Left ventricle myocardium superior (tissue), 1 donor: ENCODE measurements at regions not wholly inside any gene's neighbourhood (a gene's known extent, or its start where the extent isn't known, plus 50 kb on each side); places are given as distances from the start of the nearest gene placed in this dataset.

ENCODE experiments used
- ATAC-seq: fragments of 200-7000 bp; cut with Tn5 transposase; one replicate; pipeline ENCODE4 v1.9.1; 2020; ENCODE audit warnings: mild to moderate bottlenecking, moderate library complexity
- DNase-seq: peaks from one replicate; pipeline ENCODE4 v3.0.0-alpha.2; 2020
- intact Hi-C: fragments of 100-400 bp; cut with micrococcal nuclease; formaldehyde crosslinking; loops from one replicate; pipeline ENCODE4 v1.11.0; 2022
- donor health status: DM: no; HTN: yes; CAD: no; lungs with severe emphysema.

GRCh38 chr4:20351360-20352162 is 99.9 kb downstream of the SLIT2 start:
- no peak for ATAC-seq
- DNase-seq, result no peak
- intact Hi-C loops, result no loop called here

GRCh38 chr4:20352163-20352431 is 100.4 kb downstream of the SLIT2 start:
- intact Hi-C loops, result no loop called here
- no peak for ATAC-seq
- DNase-seq, result no peak

GRCh38 chr4:20353646-20354045 is 101.9 kb downstream of the SLIT2 start:
- DNase-seq (no peak), ATAC-seq (no peak)
- intact Hi-C loops, result no loop called here

- intact Hi-C loops, result no loop called here
Measured at GRCh38 chr4:20354120-20354519, 102.4 kb downstream of the SLIT2 start.

GRCh38 chr4:20356565-20356964 is 104.9 kb downstream of the SLIT2 start:
- DNase-seq (no peak), ATAC-seq (no peak)
- intact Hi-C loops, result no loop called here

More at GRCh38 chr4:20354120-20354519, 102.4 kb downstream of the SLIT2 start:
- ATAC-seq (no peak), DNase-seq (no peak)

- intact Hi-C loops, result no loop called here
- DNase-seq, result no peak
- ATAC-seq, result no peak
Measured at GRCh38 chr4:20358110-20358509, 106.4 kb downstream of the SLIT2 start.

- ATAC-seq (no peak), DNase-seq (no peak)
- intact Hi-C loops, result no loop called here
Measured at GRCh38 chr4:20359692-20360091, 108.0 kb downstream of the SLIT2 start.

- ATAC-seq, result no peak
- DNase-seq, result no peak
- intact Hi-C loops, result no loop called here
Measured at GRCh38 chr4:20362148-20362547, 110.4 kb downstream of the SLIT2 start.

- ATAC-seq (no peak), DNase-seq (no peak)
- intact Hi-C loops, result no loop called here
Measured at GRCh38 chr4:20364969-20365368, 113.3 kb downstream of the SLIT2 start.

- ATAC-seq (no peak), DNase-seq (no peak)
- intact Hi-C loops, result no loop called here
Measured at GRCh38 chr4:20367446-20367845, 115.7 kb downstream of the SLIT2 start.

- intact Hi-C loops, result no loop called here
- no peak for DNase-seq
- no peak for ATAC-seq
Measured at GRCh38 chr4:20368926-20369325, 117.2 kb downstream of the SLIT2 start.

GRCh38 chr4:20370274-20370673 is 118.6 kb downstream of the SLIT2 start:
- no peak for DNase-seq
- intact Hi-C loops, result no loop called here
- no peak for ATAC-seq

- no peak for DNase-seq
- no peak for ATAC-seq
- intact Hi-C loops, result no loop called here
Measured at GRCh38 chr4:20376070-20376469, 124.4 kb downstream of the SLIT2 start.

GRCh38 chr4:20378181-20378580 is 126.5 kb downstream of the SLIT2 start:
- no peak for DNase-seq
- intact Hi-C loops, result no loop called here
- no peak for ATAC-seq

- intact Hi-C loops, result no loop called here
- DNase-seq (no peak), ATAC-seq (no peak)
Measured at GRCh38 chr4:20381005-20381404, 129.3 kb downstream of the SLIT2 start.

GRCh38 chr4:20383283-20383682 is 131.6 kb downstream of the SLIT2 start:
- DNase-seq, result no peak
- no peak for ATAC-seq
- intact Hi-C loops, result no loop called here

- ATAC-seq, result no peak
- intact Hi-C loops, result no loop called here
- DNase-seq, result no peak
Measured at GRCh38 chr4:20383969-20384368, 132.3 kb downstream of the SLIT2 start.

- intact Hi-C loops, result no loop called here
- DNase-seq, result no peak
- ATAC-seq, result no peak
Measured at GRCh38 chr4:20384456-20384855, 132.8 kb downstream of the SLIT2 start.

GRCh38 chr4:20386001-20386740 is 134.5 kb downstream of the SLIT2 start:
- no peak for DNase-seq
- no peak for ATAC-seq
- intact Hi-C loops, result no loop called here

- DNase-seq, result no peak
- intact Hi-C loops, result no loop called here
- no peak for ATAC-seq
Measured at GRCh38 chr4:20386906-20387305, 135.2 kb downstream of the SLIT2 start.

- intact Hi-C loops, result no loop called here
- DNase-seq, result no peak
Measured at GRCh38 chr4:20391198-20391597, 139.5 kb downstream of the SLIT2 start.

More at GRCh38 chr4:20391198-20391597, 139.5 kb downstream of the SLIT2 start:
- no peak for ATAC-seq
